ENCODE measurements at regions not wholly inside any gene's neighbourhood (a gene's known extent, or its start where the extent isn't known, plus 50 kb on each side); places are given as distances from the start of the nearest gene placed in this dataset.

DNA sequence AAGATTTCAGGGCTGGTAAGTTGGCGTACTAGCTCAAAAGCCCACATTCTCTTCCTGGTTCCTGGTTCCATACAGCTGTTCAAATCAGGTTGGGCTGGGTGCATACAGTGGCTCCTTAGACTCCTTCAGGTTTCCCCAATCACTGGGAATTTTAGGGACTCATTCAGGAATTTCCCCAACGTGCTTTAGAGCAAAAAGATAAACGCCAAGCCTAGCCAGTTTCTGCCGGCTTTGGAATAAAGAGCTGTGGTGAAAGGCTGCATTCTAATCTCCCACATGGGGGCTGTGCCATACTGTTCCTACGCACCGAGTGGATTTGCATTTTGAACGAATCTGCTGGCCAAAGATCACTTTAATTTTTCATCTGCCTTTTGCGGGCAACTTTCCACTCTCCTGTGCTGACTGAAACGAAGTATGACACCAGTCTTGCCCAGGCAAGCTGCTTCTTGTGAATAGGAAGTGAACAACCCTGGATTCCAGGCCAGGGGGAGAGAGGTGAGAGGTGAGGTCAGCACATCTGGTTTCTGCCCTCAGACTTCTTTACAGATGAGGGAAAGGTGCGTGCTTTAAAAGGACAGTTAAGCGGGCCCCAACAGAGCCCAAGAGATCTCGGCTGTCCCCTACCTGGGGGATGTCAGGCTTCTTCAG, 184.2 kb upstream of the PDZRN3 start:
- Histone ChIP-seq H4K20me1 (ENCODE audit: insufficient read depth) (no peaks in the 10 kb centered on the region), H3K27me3 (ENCODE audit: insufficient read depth, low read depth) (no peaks in the 10 kb centered on the region), H3K79me2 (ENCODE audit: low read depth) (no peaks in the 10 kb centered on the region), H3K36me3 (ENCODE audit: low read depth) (no peaks in the 10 kb centered on the region), H3K27ac (no peak overlapping the region), H3K9me2 (ENCODE audit: insufficient read depth) (no peaks in the 10 kb centered on the region), H2AFZ (no peak overlapping the region), H3K4me3 (no peak overlapping the region), H3K9me3 (ENCODE audit: insufficient read depth, low read depth) (no peaks in the 10 kb centered on the region), H3K4me1 (replicated peaks; ENCODE audit: insufficient read depth) (no peaks in the 10 kb centered on the region), H3K4me2 (no peak overlapping the region), H3F3A (ENCODE audit: insufficient read depth, low read depth) (no peaks in the 10 kb centered on the region)
- DNase-seq, result no peak
- ChIA-PET CTCF (no interaction called here), POLR2A (ENCODE audit: unreplicated experiment) (no interaction called here)
- TF ChIP-seq EZH2 (IDR thresholded peaks at IDR 0.05; ENCODE audit: low read depth), result no peak
- TF ChIP-seq, protein P1, sequence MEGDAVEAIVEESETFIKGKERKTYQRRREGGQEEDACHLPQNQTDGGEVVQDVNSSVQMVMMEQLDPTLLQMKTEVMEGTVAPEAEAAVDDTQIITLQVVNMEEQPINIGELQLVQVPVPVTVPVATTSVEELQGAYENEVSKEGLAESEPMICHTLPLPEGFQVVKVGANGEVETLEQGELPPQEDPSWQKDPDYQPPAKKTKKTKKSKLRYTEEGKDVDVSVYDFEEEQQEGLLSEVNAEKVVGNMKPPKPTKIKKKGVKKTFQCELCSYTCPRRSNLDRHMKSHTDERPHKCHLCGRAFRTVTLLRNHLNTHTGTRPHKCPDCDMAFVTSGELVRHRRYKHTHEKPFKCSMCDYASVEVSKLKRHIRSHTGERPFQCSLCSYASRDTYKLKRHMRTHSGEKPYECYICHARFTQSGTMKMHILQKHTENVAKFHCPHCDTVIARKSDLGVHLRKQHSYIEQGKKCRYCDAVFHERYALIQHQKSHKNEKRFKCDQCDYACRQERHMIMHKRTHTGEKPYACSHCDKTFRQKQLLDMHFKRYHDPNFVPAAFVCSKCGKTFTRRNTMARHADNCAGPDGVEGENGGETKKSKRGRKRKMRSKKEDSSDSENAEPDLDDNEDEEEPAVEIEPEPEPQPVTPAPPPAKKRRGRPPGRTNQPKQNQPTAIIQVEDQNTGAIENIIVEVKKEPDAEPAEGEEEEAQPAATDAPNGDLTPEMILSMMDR (conservative IDR thresholded peaks at IDR 0.05), result no peak
- BruUV-seq (replicated peaks), result no TSS peak
- intact Hi-C loops (cut with micrococcal nuclease; ENCODE audit: unreplicated experiment), result no loop called here

DNA sequence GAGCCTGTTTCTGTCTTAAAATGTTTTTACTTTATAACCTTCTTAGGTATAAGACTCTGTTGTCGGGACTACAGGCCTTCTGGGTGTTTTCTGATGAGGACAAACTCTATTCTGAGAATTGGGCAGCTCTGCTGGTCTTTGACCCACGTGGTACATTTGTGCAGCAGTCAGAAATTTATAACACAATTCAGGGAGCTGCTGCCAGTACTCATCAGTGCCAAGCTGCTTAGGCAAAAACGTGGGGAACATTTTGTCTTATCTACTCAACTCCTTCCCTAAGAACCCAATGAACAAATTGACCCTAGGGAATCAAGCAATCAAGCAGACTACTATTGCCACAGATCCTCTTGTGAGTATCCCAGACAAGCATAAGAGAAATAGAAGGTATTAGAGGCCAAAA, 180.7 kb upstream of the PDZRN3 start:
- POLR2A ChIA-PET (ENCODE audit: unreplicated experiment), result no interaction called here
- H3K36me3 ChIP-seq (ENCODE audit: low read depth), result no peaks in the 10 kb centered on the region
- DNase-seq, result no peak
- H2AFZ ChIP-seq, result no peak overlapping the region
- no peak for TF ChIP-seq EZH2 (IDR thresholded peaks at IDR 0.05; ENCODE audit: low read depth)
- TF ChIP-seq, protein P1 (conservative IDR thresholded peaks at IDR 0.05), result no peak
- BruUV-seq (replicated peaks), result no TSS peak
- no peak overlapping the region for H3K27ac ChIP-seq
- no peaks in the 10 kb centered on the region for H3K9me2 ChIP-seq (ENCODE audit: insufficient read depth)
- H4K20me1 ChIP-seq (ENCODE audit: insufficient read depth), result no peaks in the 10 kb centered on the region
- H3K4me1 ChIP-seq (replicated peaks; ENCODE audit: insufficient read depth), result no peaks in the 10 kb centered on the region
- H3K4me3 ChIP-seq, result no peak overlapping the region
- CTCF ChIA-PET, result no interaction called here
- H3K9me3 ChIP-seq (ENCODE audit: insufficient read depth, low read depth), result no peaks in the 10 kb centered on the region
- H3K79me2 ChIP-seq (ENCODE audit: low read depth), result no peaks in the 10 kb centered on the region
- no peaks in the 10 kb centered on the region for H3F3A ChIP-seq (ENCODE audit: insufficient read depth, low read depth)
- H3K27me3 ChIP-seq (ENCODE audit: insufficient read depth, low read depth), result no peaks in the 10 kb centered on the region
- H3K4me2 ChIP-seq, result no peak overlapping the region
- intact Hi-C loops (cut with micrococcal nuclease; ENCODE audit: unreplicated experiment), result no loop called here

DNA sequence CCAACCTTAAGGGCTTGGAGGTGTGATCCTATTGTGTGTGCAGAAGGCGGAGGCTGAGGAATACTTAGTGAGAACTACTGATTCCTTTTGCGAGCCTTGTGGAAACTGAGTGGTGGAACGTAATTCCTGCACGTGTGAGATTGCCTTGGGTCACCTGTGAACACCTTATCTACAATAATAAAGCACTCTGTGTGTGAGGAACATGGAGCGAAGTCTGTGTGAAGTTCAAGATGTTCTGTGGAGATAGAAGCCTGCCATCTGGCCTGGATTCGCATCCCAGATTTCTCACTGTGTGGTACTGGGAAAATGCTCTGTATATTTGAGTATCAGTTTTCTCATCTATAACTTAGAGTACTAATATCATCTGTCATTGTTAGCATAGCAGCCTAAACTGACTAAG, 179.5 kb upstream of the PDZRN3 start:
- Histone ChIP-seq H3K9me2 (ENCODE audit: insufficient read depth) (no peaks in the 10 kb centered on the region), H3K36me3 (ENCODE audit: low read depth) (no peaks in the 10 kb centered on the region), H3K4me2 (no peak overlapping the region), H3K27me3 (ENCODE audit: insufficient read depth, low read depth) (no peaks in the 10 kb centered on the region), H2AFZ (no peak overlapping the region), H3K79me2 (ENCODE audit: low read depth) (no peaks in the 10 kb centered on the region), H3K4me3 (no peak overlapping the region), H3K27ac (no peak overlapping the region), H4K20me1 (ENCODE audit: insufficient read depth) (no peaks in the 10 kb centered on the region), H3K9me3 (ENCODE audit: insufficient read depth, low read depth) (no peaks in the 10 kb centered on the region), H3F3A (ENCODE audit: insufficient read depth, low read depth) (no peaks in the 10 kb centered on the region), H3K4me1 (replicated peaks; ENCODE audit: insufficient read depth) (no peaks in the 10 kb centered on the region)
- intact Hi-C loops (cut with micrococcal nuclease; ENCODE audit: unreplicated experiment), result no loop called here
- CTCF ChIA-PET, result no interaction called here
- TF ChIP-seq EZH2 (IDR thresholded peaks at IDR 0.05; ENCODE audit: low read depth), result no peak
- TF ChIP-seq, protein P1 (conservative IDR thresholded peaks at IDR 0.05), result no peak
- POLR2A ChIA-PET (ENCODE audit: unreplicated experiment), result no interaction called here
- DNase-seq, result no peak
- BruUV-seq (replicated peaks), result no TSS peak

Measured in PC-9 (cell line).